ENCODE measurements at regions not wholly inside any gene's neighbourhood (a gene's known extent, or its start where the extent isn't known, plus 50 kb on each side); places are given as distances from the start of the nearest gene placed in this dataset.

GRCh38 chr2:147420947-147421675 is 423.7 kb upstream of the ACVR2A start:
- no peak for TF ChIP-seq EZH2phosphoT487 (IDR thresholded peaks at IDR 0.05; ENCODE audit: borderline replicate concordance, low read length)
- TF ChIP-seq EZH2 (IDR thresholded peaks at IDR 0.05; ENCODE audit: low read length, unreplicated experiment), result no peak

All from PC-3 (cell line).